GM21529 (cell line): ENCODE measurements at regions not wholly inside any gene's neighbourhood (a gene's known extent, or its start where the extent isn't known, plus 50 kb on each side); places are given as distances from the start of the nearest gene placed in this dataset.
"Not testable (repeated sequence)": the region's sequence is repeated elsewhere in the genome, so short reads cannot be mapped to it uniquely, and the experiment has no call there.

Source experiments
- ATAC-seq: cut with Tn5 transposase; IDR thresholded peaks from one replicate; pipeline ENCODE4 v1.9.1; 2021; ENCODE audit not compliant: unreplicated experiment

DNA sequence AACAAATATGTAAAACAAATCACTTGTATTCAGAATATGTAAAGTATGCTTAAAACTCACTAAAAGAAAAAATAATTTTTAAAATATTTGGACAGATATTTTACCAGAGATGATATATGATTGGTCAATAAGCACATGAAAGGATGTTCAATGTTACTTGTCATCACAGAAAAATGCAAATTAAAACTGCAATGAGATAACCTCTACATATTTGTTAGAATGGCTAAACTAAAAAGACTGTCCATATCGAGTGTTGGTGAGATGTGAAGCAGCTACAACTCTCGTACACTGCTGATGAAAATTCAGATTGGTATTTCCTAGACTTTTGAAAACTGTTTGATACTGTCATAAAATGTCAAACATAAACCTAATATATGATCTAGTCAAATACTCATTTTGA lies 685.1 kb downstream of the DTWD2 start:
- ATAC-seq, result no peak

GRCh38 chr5:118302786-118303185 lies 685.6 kb downstream of the DTWD2 start:
- no peak for ATAC-seq

DNA sequence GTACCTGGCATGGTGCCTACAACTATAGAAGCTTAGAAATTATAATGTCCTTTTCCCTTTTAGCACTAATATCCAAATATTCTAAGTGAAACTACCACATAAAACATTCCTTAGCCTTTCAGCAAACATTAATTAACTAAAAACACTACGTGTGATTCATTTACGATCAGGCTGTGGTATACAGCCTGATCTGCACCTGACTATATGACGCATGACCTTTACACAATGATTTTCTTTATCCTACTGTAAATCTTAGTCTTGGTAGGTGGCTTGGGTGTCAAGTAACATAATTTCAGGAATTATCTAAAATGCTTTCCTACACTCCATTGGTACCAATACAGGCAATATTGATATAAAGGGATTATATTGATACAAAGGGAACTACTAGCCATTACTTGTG lies 686.7 kb downstream of the DTWD2 start:
- ATAC-seq, result no peak

DNA sequence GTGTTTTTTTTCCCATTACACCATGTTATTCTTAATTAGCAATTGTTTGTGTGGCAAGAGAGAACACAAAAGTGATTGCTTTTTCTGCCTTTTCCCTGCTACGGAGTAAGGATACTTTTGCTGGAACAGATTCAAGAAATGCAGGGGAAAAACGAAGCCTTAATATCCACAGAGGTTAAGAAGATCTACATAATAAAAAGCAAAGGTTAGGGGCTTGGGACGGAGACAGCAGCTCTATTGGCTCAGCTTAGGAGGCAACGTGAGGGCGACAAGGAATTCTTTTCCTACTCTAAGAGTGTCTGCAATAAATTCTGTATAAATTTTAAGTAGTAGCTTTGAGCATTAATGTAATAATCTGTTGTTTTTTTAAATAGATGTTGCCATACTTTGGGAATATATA lies 693.3 kb downstream of the DTWD2 start:
- ATAC-seq, result no peak

DNA sequence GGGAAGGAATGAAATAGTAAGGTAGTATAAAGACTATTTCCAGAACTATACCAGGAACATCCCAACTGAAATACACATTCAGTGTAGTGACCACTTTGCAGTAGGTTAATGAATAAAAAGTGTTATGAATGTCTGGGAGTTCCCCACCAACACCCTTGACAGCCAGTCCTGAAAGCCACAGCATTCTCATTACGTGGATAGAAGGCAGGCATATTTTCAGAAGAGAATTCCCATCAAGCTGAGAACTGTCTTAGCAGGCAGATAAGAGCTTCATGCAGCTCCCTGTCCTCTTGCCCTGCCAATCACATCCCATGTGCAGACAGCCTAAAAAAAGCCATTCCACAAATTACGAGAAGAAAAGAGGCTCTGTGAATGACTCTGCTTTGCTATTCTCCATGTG lies 695.0 kb downstream of the DTWD2 start:
- ATAC-seq, result no peak

- no peak for ATAC-seq
Measured at GRCh38 chr5:118290204-118290603, 698.1 kb downstream of the DTWD2 start.

DNA sequence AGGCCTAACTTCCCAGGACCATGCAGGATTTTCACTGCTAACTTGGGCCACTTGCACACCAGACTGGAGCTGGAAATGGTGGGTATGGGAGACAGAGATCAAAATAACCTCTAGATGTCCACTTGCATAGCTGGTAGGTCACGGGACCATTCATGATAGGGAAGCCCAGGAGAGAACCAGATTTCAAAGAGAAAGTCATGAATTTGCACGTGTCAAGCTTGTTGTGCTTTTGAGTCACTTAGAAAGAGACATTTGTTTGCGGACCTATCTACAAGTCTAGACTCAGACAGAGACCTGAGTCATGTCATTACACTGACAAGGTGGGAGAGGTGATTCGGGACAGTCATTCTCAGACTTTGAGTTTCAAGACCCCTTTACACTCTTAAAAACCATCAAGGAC lies 704.1 kb downstream of the DTWD2 start:
- not testable (repeated sequence) for ATAC-seq

DNA sequence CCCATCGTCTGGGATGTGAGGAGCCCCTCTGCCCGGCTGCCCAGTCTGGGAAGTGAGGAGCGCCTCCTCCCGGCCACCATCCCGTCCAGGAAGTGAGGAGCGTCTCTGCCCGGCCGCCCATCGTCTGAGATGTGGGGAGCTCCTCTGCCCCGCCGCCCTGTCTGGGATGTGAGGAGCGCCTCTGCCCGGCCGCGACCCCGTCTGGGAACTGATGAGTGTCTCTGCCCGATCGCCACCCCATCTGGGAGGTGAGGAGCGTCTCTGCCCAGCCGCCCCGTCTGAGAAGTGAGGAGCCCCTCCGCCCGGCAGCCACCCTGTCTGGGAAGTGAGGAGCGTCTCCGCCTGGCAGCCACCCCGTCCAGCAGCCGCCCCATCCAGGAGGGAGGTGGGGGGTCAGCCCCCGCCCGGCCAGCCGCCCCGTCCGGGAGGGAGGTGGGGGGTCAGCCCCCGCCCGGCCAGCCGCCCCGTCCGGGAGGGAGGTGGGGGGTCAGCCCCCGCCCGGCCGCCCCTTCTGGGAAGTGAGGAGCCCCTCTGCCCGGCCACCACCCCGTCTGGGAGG lies 705.8 kb downstream of the DTWD2 start:
- not testable (repeated sequence) for ATAC-seq

DNA sequence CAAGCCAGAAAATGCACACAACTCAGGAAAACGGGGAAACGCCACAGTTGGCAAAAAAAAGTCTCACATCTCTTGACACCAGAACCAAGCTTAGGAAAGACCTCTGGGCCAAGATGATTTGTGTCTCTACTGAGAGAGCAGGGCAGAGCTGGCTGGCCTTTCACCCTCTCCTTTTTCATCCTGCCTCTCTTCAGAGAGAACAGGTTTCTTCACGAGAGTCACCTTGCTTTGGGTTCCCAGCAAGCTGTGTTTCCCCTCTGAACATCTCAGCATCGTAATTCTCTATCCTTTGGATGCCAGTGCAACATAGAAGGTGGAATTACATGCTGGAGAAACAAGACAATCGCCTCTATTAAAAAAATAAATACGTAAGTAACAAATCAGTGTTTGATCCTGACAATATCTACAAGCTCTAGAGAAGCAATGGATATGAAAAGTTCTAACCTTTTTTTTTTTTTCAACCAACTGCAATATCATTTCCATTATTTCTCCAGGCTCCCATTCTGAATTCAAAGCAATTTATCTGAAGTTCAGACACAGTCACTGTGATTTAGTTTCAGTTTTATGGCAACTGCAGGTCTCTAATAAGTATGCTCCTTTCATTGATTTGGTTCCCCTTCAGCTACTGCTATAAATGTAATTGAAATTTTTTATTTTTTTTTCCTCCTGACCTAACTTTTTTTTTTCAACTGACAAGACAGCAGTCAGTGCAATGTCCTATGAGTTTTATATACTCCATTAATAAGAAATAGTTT lies 708.6 kb downstream of the DTWD2 start:
- ATAC-seq, result no peak

DNA sequence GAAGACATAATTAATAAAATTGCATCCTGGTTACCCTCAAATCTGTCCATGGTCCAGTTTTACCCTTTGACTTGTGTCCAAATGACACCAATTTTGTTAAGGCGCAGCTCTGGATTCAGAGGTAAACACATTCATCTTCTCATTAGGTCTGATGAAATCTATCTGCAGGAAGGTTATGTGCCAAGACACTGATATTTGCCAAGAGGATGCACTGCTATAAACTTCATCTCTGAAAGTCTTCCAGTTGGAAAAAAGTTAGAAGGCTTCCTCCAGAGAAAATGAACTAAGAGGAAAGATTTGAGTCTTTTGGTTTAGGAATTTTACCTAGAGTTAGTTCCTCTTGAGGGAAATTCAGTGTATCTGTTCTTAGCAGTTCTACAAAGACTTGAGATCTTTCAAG lies 717.8 kb downstream of the DTWD2 start:
- no peak for ATAC-seq

DNA sequence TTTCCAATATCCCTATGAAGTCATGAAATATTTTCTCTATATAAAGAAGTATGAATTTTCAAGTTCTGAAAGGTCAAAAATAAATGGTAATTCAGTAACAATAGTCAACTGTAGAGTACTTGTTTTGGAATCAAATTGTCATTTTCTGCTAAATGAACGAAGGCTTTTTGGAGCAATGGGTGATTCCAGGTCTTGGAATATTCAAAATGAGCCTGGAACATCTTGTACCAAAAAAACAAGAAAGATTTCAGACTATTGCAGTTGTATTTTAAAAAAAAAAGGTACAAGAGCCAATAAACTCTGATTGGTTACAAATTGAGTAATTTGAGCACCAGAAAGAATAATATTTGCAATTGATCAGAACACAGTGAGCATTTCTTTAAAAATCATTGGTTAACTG lies 730.1 kb downstream of the DTWD2 start:
- ATAC-seq, result no peak

- no peak for ATAC-seq
Measured at GRCh38 chr5:118257066-118257465, 731.3 kb downstream of the DTWD2 start.

GRCh38 chr5:118253225-118254061 lies 734.9 kb downstream of the DTWD2 start:
- ATAC-seq, result no peak

DNA sequence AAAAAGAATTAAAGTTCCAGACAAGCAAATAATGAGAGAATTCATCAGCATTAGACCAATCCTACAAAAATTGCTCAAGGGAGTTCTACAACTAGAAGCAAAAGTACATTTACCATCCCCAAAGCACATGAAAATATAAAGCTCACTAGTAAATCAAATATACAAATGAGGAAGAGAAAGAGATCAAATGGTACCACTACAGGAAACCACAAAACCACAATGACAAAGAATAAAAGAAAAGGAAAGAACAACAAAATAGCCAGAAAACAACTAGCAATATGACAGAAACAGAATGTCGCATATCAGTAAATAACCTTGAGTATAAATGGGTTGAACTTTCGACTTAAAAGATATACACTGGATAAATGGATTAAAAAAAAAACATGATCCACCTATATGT lies 739.0 kb downstream of the DTWD2 start:
- peak; percentile 57 for ATAC-seq

DNA sequence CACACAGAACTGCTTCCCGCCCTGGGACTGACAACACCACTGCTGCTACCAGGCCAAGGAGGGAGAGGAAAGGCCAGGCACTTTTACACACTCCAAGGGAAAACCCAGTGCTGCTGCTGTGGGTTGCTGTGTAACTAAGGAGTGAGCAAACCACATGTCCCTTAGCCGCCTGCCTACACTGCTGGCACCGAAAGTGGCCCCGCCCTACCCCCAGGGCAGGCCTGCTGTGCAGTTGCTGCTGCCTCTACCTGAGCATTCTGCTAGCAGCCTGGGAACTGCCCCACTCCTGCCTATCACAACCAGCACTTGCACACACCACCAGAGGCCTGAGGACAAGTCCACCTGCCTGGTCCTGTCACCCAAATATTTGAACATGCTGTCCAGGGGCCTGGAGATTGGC lies 740.9 kb downstream of the DTWD2 start:
- ATAC-seq, result no peak

GRCh38 chr5:118243613-118244012 lies 744.7 kb downstream of the DTWD2 start:
- no peak for ATAC-seq

GRCh38 chr5:118243068-118243467 lies 745.3 kb downstream of the DTWD2 start:
- no peak for ATAC-seq

- peak; percentile 65 for ATAC-seq
Measured at GRCh38 chr5:118236108-118236849, 752.1 kb downstream of the DTWD2 start.

DNA sequence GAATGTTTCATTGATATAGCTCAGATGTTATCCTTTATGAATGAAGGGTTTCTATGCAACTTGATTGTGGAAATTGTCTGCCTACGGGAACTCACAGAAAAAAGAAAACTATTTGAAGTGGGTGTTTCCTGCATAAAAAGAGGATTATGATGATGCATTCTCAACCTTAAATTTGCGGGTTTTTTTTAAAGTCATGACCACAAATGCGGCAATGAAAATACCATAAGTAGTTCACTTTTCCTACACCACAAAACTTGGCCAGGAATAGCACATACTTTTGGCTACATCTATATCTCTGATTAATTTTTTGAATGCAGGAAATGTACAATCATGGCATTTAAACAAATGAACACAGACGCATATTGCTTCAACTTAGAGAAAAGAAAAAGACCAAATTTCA lies 754.7 kb downstream of the DTWD2 start:
- no peak for ATAC-seq

DNA sequence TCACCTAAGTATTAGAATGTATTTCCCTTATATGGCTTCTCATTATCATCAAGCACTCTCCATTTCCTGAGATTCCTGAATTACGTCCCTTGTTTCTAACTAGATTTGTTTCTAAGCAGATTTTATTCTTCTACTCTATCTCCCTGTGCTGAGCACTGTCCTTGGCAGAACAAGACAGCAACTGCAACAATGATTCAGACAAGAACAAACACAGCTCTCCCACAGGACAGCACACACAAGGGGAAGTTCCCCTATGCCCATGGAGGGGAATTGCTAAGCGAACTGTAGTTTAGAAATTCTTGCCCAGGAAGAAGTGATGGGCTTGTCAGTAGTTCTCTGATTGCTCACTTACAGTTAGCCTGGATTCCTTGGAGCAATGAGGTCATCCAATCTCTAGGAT lies 759.9 kb downstream of the DTWD2 start:
- no peak for ATAC-seq

DNA sequence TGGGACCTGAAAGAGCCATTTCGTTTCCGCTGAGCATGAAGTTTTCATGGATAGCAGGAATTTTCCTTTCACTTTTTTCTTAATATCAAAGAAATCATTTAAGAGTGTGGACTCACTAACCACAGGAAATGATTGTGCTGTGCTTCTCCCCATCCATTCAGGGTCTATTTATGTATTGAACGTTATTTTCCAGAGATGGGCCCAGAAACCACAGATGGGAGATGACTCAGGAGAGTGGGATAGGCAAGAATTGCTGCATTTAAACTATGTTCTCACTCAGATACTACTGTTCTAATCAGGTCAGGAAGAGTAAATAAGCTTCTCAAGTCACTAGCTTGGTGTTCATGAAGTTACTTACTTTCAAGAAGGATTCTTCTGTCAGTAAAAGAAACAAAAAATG lies 763.8 kb downstream of the DTWD2 start:
- ATAC-seq, result no peak
